NOMO-1 treated with DMSO at 0.1 percent for 48 hours (cell line): ENCODE measurements at regions not wholly inside any gene's neighbourhood (a gene's known extent, or its start where the extent isn't known, plus 50 kb on each side); places are given as distances from the start of the nearest gene placed in this dataset.
"Not testable (repeated sequence)": the region's sequence is repeated elsewhere in the genome, so short reads cannot be mapped to it uniquely, and the experiment has no call there.

ENCODE experiments used
- DNase-seq: peaks from one replicate; lab custom pipeline; 2025; ENCODE audit not compliant: unreplicated experiment; lab: John Stamatoyannopoulos, UW

DNA sequence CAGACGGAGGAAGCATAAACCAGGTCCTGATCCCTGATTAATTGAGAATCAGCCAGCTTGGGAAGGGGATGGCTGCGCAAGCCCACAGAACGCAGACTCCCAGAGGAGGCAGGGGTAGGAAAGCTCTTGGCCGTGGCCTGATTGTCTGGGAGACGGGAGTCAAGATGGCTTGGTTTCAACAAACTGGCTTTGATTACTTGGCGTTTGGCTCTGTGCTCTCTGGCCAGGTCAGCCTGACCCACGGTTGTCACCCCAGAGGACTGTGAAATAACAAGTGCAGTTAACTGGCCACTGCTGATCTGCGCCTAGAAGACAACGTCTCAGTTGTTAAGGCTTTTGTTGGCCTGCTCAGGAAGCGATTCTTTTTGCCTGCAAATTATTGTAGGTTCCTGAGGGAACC lies 387.0 kb upstream of the PROK2 start:
- no peak for DNase-seq

DNA sequence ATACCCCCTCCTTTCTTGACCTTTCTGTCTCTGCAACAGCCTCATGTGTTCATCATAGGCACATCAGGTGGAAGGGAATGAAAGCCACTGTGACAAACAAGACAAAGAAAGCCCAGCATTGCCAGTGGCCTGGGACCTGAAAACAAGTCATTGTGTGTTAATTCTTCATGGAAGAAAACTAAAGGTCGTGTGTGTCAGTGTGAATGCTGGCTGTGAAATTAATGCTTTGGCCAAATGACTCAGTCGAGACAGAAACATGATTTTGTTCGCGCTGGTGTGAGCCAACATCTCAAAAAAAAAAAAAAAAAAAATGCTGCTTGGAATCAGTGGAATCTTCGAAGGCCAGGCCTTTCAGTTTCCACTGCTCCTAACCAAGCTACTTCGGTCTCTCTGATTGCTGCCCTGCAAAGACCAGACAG lies 386.5 kb upstream of the PROK2 start:
- no peak for DNase-seq

DNA sequence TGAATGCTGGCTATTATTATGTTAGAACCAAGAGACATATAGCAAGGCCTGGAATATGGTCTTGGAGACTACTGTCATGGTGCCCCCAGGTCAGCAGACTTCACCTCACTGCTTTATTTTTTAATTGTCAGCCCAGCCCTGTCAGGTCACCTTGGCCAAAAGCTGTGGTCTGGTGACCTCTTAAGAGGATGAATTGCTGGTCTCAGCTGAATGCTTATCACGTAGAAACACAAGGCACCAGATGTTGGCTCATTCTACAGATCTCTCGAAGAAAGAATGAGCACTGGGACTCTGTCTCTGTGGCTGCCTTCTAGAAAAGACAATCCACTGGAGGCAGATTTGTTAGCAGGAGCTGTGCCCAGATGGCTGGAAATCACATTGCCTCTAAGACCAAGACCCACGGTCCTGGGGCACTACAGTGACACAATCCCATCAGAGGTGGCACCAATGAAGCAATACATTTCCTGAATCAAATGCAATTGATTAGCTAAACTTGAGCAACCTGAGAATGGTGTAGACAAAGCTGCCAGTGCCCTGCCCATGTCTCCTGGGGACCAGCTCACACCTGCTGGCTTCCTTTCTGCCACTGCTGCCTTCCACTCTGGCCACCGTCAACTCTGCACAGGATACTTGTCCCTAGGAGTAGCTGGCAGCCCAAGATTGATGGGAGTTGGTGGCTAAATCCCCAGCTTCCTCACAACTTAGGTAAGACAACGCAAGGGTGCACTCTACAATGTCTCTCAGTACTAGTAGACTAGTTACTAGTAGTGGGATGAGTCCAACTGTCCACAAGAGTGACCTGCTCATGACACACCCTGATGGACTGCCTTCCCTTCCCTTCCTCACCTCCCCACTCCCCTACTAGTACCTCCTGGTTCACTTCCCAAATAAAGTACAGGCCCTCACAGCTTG lies 384.9 kb upstream of the PROK2 start:
- DNase-seq: no peak

DNA sequence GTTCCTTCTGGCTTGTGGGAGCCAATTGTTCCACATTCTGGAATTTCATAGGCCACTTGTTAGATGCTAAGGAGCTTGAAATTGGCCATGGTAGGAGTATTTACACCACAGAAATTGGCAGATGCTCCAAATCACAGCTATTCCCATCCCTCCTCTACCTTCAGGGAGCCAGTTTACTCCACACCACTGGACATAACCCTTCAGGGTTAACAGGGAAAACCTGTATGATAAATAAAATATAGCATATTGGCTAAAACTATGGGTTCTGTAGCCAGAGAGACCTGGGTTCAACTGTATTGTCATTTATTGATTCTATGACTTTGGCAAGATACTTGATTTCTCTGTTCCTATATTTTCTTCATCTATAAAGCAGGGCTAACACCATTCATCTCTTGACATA lies 384.2 kb upstream of the PROK2 start:
- no peak for DNase-seq

DNA sequence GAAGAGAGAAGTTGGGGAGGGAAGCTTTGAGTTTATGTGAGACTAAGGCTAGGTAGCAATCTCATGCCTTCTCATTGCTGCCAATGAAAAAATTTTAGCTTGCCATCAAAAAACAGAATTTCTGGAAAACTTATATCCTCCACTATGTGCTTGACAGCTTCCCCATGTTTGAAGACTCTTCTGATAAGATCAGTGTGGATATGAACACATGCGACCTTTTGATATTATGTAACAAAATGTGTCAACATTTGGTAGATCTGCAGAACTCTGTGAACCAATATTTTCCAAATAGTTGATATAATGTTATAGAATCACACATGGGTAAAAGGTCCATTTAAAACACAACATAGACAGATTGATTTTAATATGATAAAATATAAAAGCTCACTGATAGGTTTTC lies 380.9 kb upstream of the PROK2 start:
- no peak for DNase-seq

DNA sequence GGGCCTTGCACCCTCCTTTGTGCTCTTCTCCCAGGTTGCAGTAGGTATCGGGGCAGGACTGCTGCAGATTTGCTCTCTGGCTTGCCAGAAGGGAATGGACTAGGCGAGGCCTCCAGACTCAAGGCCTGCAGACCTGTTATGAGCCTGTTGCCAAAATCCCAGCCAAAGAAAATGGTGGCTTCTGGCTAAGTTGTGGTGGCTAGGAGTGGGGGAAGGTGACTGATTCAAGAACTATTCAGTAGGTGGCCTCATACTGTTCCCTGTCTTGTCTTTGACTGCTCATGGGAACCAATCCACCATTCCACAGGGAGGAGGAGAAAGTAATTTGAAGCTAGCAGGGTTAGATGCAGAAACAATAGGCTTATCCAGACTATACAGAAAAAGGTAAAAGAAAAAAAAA lies 380.4 kb upstream of the PROK2 start:
- DNase-seq: no peak

DNA sequence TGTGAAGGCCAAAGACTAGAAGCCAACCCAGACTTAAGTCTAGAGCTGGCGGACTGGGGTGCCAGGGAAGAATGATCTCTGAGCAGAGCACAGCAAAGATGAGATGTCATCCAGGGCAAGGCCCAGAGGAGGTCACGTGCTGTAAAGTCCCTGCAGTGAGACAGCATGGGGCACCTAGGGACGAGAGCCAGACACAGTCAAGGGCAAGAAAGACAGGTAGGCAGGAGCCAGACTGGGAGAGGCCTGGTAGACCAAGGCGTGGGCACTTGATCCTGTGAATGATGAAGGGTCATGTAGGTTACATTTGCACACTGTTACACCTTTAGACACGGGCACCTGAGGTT lies 379.7 kb upstream of the PROK2 start:
- no peak for DNase-seq

DNA sequence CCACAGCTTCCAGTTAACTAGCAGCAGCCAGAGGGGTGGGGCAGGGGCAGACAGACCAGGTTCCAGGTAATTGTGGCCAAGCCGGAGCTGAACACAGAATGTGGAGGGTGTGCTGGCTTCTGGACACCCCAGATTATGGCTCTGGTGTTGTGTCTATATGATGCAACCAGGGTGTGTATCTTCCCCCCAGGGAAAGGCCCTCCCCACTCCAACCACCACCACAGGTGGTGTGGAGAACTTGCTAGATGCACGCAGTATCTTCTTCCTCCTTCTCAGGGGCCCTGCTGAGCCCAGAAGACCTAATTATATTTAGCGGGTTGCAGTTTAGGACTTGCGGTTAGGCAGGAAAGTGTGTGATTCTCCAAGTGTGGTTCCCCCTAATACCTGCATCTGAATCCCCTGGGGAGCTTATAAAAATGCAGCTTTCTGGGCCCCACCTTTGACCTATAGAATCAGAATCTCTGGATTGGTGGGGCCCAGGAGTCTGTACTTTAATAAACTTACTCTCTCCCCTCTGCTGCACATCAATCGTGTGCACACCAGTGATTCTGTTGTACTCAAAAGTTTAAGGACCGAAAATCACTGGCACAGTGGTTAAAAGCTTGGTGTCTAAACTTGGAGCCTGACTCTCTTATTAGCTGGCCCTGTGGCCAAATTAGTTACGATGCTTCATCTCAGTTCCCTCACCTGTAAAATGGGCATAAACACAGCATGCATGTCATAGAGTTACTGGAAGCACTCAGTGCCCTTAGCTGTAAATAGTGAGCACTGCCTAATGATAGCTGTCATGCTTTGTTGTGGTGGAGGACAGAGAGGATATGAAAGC lies 379.1 kb upstream of the PROK2 start:
- DNase-seq: peak; percentile 93

DNA sequence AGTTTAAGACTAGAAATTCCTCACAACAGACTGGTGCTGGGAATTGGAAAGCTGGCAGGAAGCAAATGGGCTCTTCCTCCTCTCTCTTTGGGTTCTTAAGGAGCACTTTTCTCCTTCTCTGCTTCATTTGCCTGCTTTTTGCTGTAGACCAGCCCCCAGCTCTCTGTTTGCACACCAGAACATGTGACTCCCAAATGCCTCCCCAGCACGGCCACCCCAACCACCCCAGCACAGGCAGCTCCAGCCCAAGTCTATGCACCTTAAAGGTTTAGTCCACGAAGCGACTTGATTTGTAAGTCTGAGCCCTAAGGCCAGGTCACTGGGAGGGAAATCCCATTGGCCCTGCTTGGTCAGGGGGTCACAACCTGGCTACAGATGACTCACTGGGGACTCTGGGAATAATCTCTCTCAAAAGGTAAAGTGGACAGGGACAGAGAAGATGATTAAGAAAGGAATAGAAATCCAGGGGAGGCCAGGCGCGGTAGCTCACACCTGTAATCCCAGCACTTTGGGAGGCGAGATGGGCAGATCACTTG lies 377.8 kb upstream of the PROK2 start:
- DNase-seq: no peak

DNA sequence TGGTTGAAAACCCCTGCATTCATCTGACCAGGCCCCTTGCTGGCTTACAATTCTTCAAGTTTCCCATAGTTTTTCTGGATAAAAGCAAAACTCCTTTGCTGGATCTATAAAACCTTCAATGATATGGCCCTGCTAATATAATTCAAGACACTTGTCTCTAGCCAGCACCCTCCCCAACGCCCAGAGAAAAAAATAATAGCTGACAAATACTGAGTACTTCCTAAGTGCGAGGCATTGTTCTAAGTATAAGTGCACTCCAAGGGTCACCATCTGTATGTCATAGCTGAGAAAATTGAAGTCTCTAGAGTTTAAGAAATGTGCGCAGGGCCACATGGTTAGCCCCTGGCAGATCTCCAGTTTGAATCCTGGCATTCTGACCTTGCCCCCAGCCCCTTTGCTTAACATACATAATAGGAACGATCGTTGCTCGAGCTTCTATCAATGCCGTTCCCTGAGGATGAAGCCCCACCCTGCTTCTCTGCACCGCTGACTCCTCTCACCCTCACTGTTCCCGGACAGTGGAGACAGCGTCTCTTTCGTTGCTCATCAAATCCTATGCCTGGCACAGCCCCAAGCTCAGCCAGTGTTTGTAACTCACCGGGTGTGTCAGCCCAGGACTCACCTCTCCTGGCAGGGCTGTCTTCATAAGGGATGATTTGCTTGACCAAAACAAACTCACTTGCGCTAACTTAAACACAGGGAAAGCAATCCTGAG lies 377.1 kb upstream of the PROK2 start:
- no peak for DNase-seq

DNA sequence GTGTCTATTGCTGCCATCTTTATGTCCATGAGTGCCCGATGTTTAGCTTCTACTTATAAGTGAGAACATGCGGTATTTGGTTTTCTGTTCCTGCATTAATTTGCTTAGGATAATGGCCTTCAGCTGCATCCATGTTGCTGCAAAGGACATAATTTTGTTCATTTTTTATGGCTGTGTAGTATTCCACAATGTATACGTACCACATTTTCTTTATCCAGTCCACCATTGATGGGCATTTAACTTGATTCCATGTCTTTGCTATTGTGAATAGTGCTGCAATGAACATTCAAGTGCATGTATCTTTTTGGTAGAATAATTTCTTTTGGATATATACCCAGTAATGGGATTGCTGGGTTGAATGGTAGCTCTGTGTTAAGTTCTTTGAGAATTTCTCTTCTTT lies 376.3 kb upstream of the PROK2 start:
- DNase-seq: not testable (repeated sequence)

DNA sequence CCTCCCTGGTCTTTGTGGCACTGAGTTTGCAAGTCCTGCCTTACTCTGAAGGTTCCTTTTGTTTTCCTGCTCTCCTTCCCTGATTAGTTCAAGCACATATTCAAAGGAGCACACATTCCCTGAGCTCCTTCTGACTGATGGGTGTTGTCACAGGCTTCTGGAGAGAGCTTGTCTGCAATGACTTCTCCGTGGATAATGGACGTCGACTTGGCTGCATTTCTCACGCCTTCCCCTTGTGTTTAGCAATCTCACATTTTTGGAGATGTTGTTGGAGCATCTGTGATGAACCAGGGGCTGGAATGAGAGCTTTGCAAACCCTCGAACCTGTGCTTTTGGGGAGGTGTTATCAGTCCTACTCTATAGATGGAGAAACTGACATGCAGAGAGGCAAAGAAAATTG lies 375.4 kb upstream of the PROK2 start:
- no peak for DNase-seq

DNA sequence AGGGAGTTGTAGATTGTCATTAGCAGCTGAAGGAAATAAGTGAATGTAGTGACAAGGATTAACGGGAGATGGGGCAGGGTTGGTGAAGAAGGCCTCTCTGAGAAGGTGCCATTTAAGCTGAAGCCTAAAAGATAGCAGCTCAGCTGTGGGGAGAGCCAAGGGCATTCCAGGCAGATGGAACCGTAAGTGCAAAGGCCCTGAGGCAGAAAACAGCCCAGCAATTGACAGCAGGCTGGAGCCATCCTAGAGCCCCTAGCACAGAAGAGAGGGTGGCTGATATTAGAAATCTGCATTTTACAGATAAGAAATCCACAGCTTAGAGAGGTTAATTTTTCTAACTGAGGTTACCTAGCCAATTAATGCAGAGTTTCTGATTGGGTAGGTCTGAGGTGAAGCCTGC lies 374.5 kb upstream of the PROK2 start:
- DNase-seq: no peak

DNA sequence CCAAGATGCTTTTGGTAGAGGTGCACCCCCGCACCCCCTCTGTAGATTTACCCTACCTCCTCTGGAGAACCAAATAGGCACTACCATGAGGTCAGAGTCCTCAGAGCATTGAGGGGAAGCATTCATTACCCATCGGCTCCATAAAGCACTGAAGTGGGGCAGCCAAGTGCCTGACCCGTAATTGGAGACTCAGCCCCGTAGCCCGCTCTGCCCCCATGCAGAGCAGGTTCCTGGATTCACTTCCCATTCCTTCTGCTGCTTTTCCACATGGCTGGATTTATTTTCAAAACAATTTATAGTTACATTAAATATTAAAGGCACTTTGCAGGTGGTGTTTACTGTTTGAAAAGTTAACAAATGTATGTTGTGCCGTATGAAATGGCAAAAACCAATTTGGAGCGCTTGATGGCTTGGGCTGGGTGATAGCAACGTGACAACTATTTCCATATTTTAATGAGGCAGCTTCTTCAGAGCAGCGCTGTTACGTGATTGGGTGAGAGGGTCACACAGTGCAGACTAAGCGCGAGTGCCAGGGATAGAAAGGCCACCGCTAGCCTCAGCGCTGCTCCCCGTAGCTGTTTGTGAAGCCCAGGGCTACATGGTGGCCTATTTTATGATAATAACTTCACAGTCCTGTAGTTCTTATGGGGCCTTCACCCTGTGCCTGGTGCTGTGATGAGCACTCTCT lies 373.8 kb upstream of the PROK2 start:
- no peak for DNase-seq

DNA sequence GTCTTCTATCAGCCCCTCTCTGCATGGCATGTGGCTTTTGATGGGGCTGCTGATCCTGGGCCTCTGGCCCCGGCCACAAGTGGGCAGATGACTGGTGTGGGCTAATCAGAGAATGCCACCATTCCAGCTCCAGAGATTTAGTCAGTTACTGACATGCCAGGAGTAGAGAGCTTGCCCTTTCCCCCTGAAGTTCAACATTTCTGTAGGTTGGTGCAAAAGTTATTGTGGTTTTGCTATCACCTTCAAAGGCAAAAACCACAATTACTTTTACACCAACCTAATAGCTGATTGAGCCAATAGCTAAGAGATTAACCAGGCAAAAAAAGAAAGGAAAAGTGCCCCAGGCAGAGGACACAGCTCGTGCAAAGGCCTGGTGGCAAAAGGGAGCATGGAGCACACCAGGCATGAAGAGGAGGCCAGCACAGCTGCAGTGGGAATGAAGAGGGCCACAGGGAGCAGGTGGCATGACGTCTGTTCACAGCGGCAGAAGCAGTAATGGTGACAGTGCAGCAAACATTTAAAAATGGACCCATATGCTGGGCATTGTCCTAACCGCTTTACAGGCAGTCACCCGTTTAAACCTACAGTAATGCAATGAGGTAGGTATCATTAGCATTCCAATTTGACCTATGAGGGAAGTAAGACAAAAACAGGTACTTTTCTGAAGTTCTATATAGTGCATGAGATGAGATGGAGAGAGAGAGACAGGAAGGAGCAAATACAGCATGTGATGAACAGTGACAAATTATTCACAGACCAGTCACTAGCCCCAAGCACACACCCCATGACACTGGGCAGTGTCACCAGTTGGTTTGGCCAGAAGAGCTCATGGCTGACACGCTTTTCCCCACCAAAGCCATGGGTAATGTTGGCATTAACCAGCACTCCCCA lies 373.0 kb upstream of the PROK2 start:
- DNase-seq: peak; percentile 1

DNA sequence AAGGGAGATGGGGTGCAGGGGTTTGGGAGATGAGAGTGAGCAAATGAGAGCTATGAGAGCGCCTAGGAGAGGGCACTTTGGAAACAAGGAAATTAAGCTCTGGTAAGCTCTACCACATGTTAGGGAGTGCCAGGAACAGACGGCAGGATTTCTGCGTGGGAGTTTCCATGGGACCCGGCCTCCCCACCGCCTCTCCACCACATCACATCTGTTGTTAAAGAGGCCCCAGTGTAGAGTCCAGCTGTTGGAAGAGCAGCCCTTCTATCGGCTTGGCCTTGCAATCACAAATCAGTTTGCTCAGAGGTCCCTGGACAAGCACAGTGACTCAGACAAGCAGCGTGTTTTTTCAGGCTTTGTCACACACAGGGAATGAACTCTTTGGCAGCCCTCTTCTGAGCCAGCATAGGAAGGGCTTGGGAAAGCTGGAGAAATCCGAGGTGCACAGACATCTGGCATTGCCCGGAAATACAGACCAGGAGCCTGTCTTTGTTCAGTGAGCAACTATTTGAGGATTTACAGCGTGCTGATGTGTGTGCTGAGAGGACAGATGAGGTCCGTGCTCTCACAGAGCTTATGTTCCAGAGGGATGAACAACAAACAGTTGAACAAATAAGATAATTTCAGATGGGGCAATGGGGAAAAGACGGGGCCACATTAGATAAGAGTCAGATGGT lies 370.6 kb upstream of the PROK2 start:
- DNase-seq: no peak

DNA sequence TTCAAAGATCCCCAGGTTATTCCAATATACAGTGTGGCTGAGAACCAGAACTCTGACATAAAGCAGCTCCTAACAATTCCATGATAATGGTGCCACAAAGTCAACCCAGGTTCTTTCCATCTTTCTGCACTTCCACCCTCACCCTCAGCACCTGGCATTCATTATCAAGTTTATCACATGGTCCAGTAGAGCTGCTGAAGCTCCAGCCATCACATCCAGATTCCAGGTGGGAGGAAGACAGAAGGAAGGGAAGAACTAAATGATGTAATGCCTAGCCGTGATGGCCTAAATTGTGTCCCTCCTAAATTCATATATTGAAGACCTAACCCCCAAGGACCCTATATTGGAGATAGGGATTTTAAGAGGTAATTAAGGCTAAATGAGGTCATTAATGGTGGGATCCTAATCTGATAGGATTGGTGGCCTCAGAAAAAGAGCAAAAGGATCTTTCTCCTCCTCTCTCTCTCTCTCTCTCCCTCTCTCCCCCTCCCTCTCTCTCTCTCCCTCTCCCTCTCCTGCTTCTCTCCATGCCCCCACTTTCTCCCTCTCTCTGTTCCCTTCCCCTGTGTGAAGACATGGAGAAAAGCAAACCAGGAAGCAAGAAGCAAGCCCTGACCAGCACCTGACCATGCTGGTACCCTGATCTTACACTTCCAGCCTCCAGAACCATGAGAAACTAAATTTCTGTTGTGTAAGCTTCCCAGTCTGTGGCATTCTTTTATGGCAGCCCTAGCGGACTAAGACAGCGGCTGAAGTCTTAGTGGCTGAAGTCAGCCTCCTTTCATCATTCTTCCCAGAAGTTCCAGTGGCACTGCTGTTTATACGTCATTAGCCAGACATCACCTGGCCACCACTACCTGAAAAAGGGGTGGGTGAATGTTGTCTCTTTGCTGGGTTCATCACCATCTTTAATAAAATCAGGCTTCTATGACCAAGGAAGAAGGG lies 369.7 kb upstream of the PROK2 start:
- no peak for DNase-seq
